Inflammatory macrophage treated with lipopolysaccharide for 1 hour (primary cell): ENCODE measurements at regions not wholly inside any gene's neighbourhood (a gene's known extent, or its start where the extent isn't known, plus 50 kb on each side); places are given as distances from the start of the nearest gene placed in this dataset.
"Not testable (repeated sequence)": the region's sequence is repeated elsewhere in the genome, so short reads cannot be mapped to it uniquely, and the experiment has no call there.

Experiments
- DNase-seq, 2 donors: peaks; one replicate each; pipeline ENCODE4 v3.0.0-alpha.2; 2020 to 2022

- not testable (repeated sequence) for DNase-seq
Observed at GRCh38 chr2:240243049-240243448, 102.6 kb upstream of the OTOS start.

- DNase-seq = no peak
Observed at GRCh38 chr2:240244543-240244942, 104.1 kb upstream of the OTOS start.

GRCh38 chr2:240245184-240245583 lies 104.7 kb upstream of the OTOS start:
- no peak for DNase-seq

GRCh38 chr2:240245706-240246105 lies 105.2 kb upstream of the OTOS start:
- no peak for DNase-seq

- no peak for DNase-seq
Observed at GRCh38 chr2:240246173-240246820, 105.8 kb upstream of the OTOS start.

- no peak for DNase-seq
Observed at GRCh38 chr2:240247241-240247867, 106.9 kb upstream of the OTOS start.

GRCh38 chr2:240247868-240248720 lies 107.6 kb upstream of the OTOS start:
- no peak for DNase-seq

- no peak for DNase-seq
Observed at GRCh38 chr2:240248721-240249422, 108.4 kb upstream of the OTOS start.

- DNase-seq = no peak
Observed at GRCh38 chr2:240249423-240250149, 109.1 kb upstream of the OTOS start.

GRCh38 chr2:240250150-240250984 lies 109.9 kb upstream of the OTOS start:
- no peak for DNase-seq

- peak; percentile 75 to 86 for DNase-seq
Observed at GRCh38 chr2:240250985-240251847, 110.8 kb upstream of the OTOS start.

GRCh38 chr2:240251848-240252190 lies 111.4 kb upstream of the OTOS start:
- DNase-seq = no peak

GRCh38 chr2:240252191-240252871 lies 111.9 kb upstream of the OTOS start:
- no peak for DNase-seq

- no peak for DNase-seq
Observed at GRCh38 chr2:240252872-240253511, 112.5 kb upstream of the OTOS start.

- no peak for DNase-seq
Observed at GRCh38 chr2:240253583-240254145, 113.2 kb upstream of the OTOS start.

- no peak for DNase-seq
Observed at GRCh38 chr2:240254337-240255164, 114.1 kb upstream of the OTOS start.

- no peak for DNase-seq
Observed at GRCh38 chr2:240255165-240255491, 114.7 kb upstream of the OTOS start.
